ENCODE measurements at regions not wholly inside any gene's neighbourhood (a gene's known extent, or its start where the extent isn't known, plus 50 kb on each side); places are given as distances from the start of the nearest gene placed in this dataset.

DNA sequence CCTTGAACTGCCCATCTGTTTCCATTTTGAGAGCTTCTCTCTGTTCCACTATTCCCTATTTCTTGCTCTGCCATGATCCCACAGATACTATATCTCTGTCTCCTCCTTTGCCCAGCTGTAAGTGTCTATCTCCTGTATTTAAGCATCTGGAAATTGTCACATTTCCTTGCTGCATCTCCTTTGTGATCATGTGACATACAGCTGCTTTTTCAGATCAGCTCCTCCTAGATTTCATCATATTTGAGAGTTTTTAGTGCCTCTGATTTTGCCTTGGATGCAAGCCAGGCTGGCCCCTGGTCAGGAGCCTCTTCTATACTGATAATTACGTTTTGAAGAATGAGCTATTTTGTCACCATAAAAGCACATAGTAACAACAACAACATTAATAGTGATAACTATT, 131.7 kb upstream of the TNP1 start:
- H3K27ac ChIP-seq (ENCODE audit: extremely low read length, insufficient read depth, low read length) = no peak overlapping the region
- no peaks in the 10 kb centered on the region for H3K4me1 ChIP-seq (ENCODE audit: insufficient read depth, low read length)
- no peaks in the 10 kb centered on the region for H3K79me2 ChIP-seq (ENCODE audit: insufficient read depth, low read length)
- no peaks in the 10 kb centered on the region for H3K36me3 ChIP-seq (replicated peaks in 1 of 2; ENCODE audit: control insufficient read depth in 1 of 2, insufficient read depth in 2 of 2, low read length in 2 of 2)
- no peak for TF ChIP-seq ZNF572 (CRISPR knock-in tag; IDR thresholded peaks at IDR 0.05)
- TF ChIP-seq SAP130 (CRISPR knock-in tag; IDR thresholded peaks at IDR 0.05; ENCODE audit: low read depth) = no peak
- TF ChIP-seq SUZ12 (IDR thresholded peaks at IDR 0.05; ENCODE audit: low read depth, low read length) = no peak
- no peak for TF ChIP-seq CHD4 (IDR thresholded peaks at IDR 0.05; ENCODE audit: borderline replicate concordance, low read length)
- TF ChIP-seq BHLHE40 (IDR thresholded peaks at IDR 0.05; ENCODE audit: low read length) = no peak
- TF ChIP-seq TGIF2 (CRISPR knock-in tag; IDR thresholded peaks at IDR 0.05) = no peak
- TF ChIP-seq ARNTL (CRISPR knock-in tag; IDR thresholded peaks at IDR 0.05) = no peak
- TF ChIP-seq ZNF331 (CRISPR knock-in tag; IDR thresholded peaks at IDR 0.05) = no peak
- no TSS peak for BruUV-seq (replicated peaks)
- FAIRE-seq (no peak), DNase-seq (ENCODE audit: low spot score) (no peak), ATAC-seq (no peak)
- no peak overlapping the region for H3K4me3 ChIP-seq (replicated peaks in 1 of 3; ENCODE audit: insufficient read depth in 1 of 3, low read depth in 2 of 3, low read length in 3 of 3)
- in situ Hi-C loops (cut with HindIII; ENCODE audit: extremely low pct_ligation_motif_present, low pct_unique_long_range_greater_than_20kb) (no loop called here), intact Hi-C loops (cut with micrococcal nuclease; ENCODE audit: unreplicated experiment) (no loop called here)
- no peaks in the 10 kb centered on the region for H3K9me3 ChIP-seq (ENCODE audit: low read length)
- H3K9ac ChIP-seq (ENCODE audit: insufficient read depth, low read depth, low read length) = no peak overlapping the region
- no peak overlapping the region for H3K4me2 ChIP-seq (ENCODE audit: low read depth, low read length)
- ChIA-PET POLR2A (no interaction called here), CTCF (ENCODE audit: low intra/inter-chr PET ratio, low total read pairs) (no interaction called here)
- no peaks in the 10 kb centered on the region for H4K20me1 ChIP-seq (ENCODE audit: insufficient read depth, low read length)
- H3K27me3 ChIP-seq (ENCODE audit: control insufficient read depth in 1 of 2, insufficient read depth in 2 of 2, low read length in 2 of 2) = peaks cover 0 to 12% of the 10 kb centered on the region in 2 experiments; a peak in 2 of 5 replicates
- 0% methylated on average over 1 of the region's 1 CpG for WGBS (ENCODE audit: low lambda C conversion rate)
- no peak overlapping the region for H2AFZ ChIP-seq (ENCODE audit: low read length)

DNA sequence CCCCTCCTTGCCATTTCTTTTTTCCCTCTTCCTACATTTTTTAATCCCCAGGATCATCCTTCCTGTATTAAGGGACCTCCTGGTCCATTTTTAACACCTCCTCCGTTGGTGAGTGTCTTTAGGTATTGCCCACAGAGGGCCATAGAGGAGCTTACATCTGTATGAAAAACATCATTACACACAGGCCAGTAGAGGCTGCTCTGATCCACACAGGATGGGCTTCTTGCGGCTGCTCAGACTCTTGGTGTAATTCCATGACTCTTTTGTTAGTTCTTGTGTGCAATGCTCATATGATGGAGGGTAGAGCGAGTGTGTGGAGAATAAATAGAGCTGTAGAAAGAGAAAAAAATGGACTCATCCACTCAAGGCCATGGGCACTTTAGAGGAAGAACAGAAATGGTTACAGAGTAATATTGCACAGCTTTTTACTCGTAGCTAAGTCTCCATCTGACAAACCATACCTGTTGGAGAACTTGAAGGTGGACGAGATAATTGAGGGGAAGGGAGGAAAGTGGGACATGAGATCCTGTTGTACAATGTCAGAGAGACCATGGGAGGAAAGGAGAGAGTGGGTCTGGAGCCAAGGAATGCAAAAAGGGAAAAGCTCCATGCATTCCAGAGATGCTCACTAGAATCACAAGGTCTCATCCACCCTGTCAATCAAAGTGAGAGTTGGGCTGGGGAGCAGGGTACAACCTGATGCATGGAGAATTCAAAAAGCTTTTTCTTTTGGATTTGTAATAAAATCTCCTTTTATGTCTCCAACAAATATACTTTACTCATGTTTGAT, 129.7 kb upstream of the TNP1 start:
- Histone ChIP-seq H3K4me2 (ENCODE audit: low read depth, low read length) (no peak overlapping the region), H3K27me3 (ENCODE audit: control insufficient read depth in 1 of 2, insufficient read depth in 2 of 2, low read length in 2 of 2) (peaks cover 0 to 8% of the 10 kb centered on the region in 2 experiments; a peak in 2 of 5 replicates), H3K27ac (ENCODE audit: extremely low read length, insufficient read depth, low read length) (no peak overlapping the region), H3K79me2 (ENCODE audit: insufficient read depth, low read length) (no peaks in the 10 kb centered on the region), H4K20me1 (ENCODE audit: insufficient read depth, low read length) (no peaks in the 10 kb centered on the region), H2AFZ (ENCODE audit: low read length) (no peak overlapping the region), H3K36me3 (replicated peaks in 1 of 2; ENCODE audit: control insufficient read depth in 1 of 2, insufficient read depth in 2 of 2, low read length in 2 of 2) (no peaks in the 10 kb centered on the region), H3K9me3 (ENCODE audit: low read length) (no peaks in the 10 kb centered on the region), H3K9ac (ENCODE audit: insufficient read depth, low read depth, low read length) (no peak overlapping the region), H3K4me1 (ENCODE audit: insufficient read depth, low read length) (no peaks in the 10 kb centered on the region), H3K4me3 (replicated peaks in 1 of 3; ENCODE audit: insufficient read depth in 1 of 3, low read depth in 2 of 3, low read length in 3 of 3) (no peak overlapping the region)
- WGBS (ENCODE audit: low lambda C conversion rate) = 2% methylated on average over 5 of the region's 5 CpGs
- intact Hi-C loops (cut with micrococcal nuclease; ENCODE audit: unreplicated experiment) (no loop called here), in situ Hi-C loops (cut with HindIII; ENCODE audit: extremely low pct_ligation_motif_present, low pct_unique_long_range_greater_than_20kb) (no loop called here)
- CTCF ChIA-PET (ENCODE audit: low intra/inter-chr PET ratio, low total read pairs) = no interaction called here
- TF ChIP-seq ZNF556 (CRISPR knock-in tag; IDR thresholded peaks at IDR 0.05; ENCODE audit: borderline replicate concordance) (no peak), STAG1 (CRISPR knock-in tag; IDR thresholded peaks at IDR 0.05) (0 out of 2 replicates have a peak, but pooled peaks have one; percentile 8), HNRNPL (IDR thresholded peaks at IDR 0.05; ENCODE audit: low read depth, low read length) (no peak)
- TF ChIP-seq, protein P1, sequence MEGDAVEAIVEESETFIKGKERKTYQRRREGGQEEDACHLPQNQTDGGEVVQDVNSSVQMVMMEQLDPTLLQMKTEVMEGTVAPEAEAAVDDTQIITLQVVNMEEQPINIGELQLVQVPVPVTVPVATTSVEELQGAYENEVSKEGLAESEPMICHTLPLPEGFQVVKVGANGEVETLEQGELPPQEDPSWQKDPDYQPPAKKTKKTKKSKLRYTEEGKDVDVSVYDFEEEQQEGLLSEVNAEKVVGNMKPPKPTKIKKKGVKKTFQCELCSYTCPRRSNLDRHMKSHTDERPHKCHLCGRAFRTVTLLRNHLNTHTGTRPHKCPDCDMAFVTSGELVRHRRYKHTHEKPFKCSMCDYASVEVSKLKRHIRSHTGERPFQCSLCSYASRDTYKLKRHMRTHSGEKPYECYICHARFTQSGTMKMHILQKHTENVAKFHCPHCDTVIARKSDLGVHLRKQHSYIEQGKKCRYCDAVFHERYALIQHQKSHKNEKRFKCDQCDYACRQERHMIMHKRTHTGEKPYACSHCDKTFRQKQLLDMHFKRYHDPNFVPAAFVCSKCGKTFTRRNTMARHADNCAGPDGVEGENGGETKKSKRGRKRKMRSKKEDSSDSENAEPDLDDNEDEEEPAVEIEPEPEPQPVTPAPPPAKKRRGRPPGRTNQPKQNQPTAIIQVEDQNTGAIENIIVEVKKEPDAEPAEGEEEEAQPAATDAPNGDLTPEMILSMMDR (CRISPR knock-in tag; IDR thresholded peaks at IDR 0.05) = 0 out of 2 replicates have a peak, but pooled peaks have one; percentile 7
- TF ChIP-seq, protein P2, sequence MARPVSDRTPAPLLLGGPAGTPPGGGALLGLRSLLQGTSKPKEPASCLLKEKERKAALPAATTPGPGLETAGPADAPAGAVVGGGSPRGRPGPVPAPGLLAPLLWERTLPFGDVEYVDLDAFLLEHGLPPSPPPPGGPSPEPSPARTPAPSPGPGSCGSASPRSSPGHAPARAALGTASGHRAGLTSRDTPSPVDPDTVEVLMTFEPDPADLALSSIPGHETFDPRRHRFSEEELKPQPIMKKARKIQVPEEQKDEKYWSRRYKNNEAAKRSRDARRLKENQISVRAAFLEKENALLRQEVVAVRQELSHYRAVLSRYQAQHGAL (CRISPR knock-in tag; IDR thresholded peaks at IDR 0.05; ENCODE audit: not compliant biosample characterization) = no peak
- ATAC-seq = peak; percentile 41; the same call in 2 of the 3 replicates
- POLR2A ChIA-PET = no interaction called here
- DNase-seq (ENCODE audit: low spot score) = no peak
- FAIRE-seq = no peak
- BruUV-seq (replicated peaks) = no TSS peak
